HCT116 (cell line): ENCODE measurements at regions not wholly inside any gene's neighbourhood (a gene's known extent, or its start where the extent isn't known, plus 50 kb on each side); places are given as distances from the start of the nearest gene placed in this dataset.

Source experiments
- ATAC-seq: fragments of 200-7000 bp; cut with Tn5 transposase; 2 replicates; pipeline ENCODE4 v1.9.1; 2020; ENCODE audit warnings: mild to moderate bottlenecking, moderate library complexity
- BruUV-seq: library from RNA; stranded (reverse); fragments of 400-500 nt; replicated peaks from 2 replicates; lab custom pipeline; 2021; lab: Mats Ljungman, UMichigan
- CTCF ChIA-PET: fragments of 300-600 bp; sonication (Branson Sonifier 250); formaldehyde crosslinking; loops from one replicate; lab custom pipeline; 2021; ENCODE audit warnings: antibody characterized with exemption; lab: Charles Lee
- POLR2A ChIA-PET: fragments of 300-600, 350-600 bp; sonication (Branson Sonifier 250); formaldehyde crosslinking; loops from one replicate; lab custom pipeline; 2021; ENCODE audit warnings: antibody characterized with exemption; lab: Charles Lee
- RAD21 ChIA-PET, 2 experiments: fragments of 300-600 bp; sonication (Branson Sonifier 250); formaldehyde crosslinking; loops; one replicate each; lab custom pipeline; 2023; ENCODE audit warnings: low total read pairs in 2 of 2; ENCODE audit not compliant: uncharacterized antibody in 2 of 2, unreplicated experiment in 2 of 2, low non-redundant PET in 1 of 2; lab: Charles Lee
- DNase-seq: peaks from one replicate; pipeline ENCODE4 v3.0.0-alpha.2; 2010; ENCODE audit warnings: low read depth, low spot score
- H2AFZ ChIP-seq: fragments of 200-600 bp; shearing (Covaris generic), sonication (generic); 2 replicates; pipeline ENCODE4 v1.6.1; 2017; ENCODE audit warnings: low read depth, mixed run types, mixed read lengths, antibody characterized with exemption, low read length; ENCODE audit not compliant: poor library complexity, severe bottlenecking
- H3K27ac ChIP-seq: 2 replicates; pipeline ENCODE4 v1.5.1; 2012; ENCODE audit warnings: low read depth, low read length
- H3K27me3 ChIP-seq: fragments of 200-600 bp; sonication (generic); 2 replicates; pipeline ENCODE4 v1.6.1; 2016; ENCODE audit warnings: mixed run types, low read length, mixed read lengths; ENCODE audit not compliant: insufficient read depth
- H3K36me3 ChIP-seq, 2 experiments: fragments of 200-500 bp in 1 of 2; fragments of 200-600 bp in 1 of 2; sonication (Bioruptor generic) in 1 of 2; sonication (generic) in 1 of 2; 2 replicates each; pipeline versions ENCODE4 v1.5.1 to v1.6.1; 2014 to 2016; ENCODE audit warnings: low read length in 2 of 2, inconsistent platforms in 1 of 2, mixed read lengths in 1 of 2, mixed run types in 1 of 2; ENCODE audit not compliant: insufficient read depth in 2 of 2, control insufficient read depth in 1 of 2
- H3K4me1 ChIP-seq, 2 experiments: fragments of 200-600 bp in 1 of 2; sonication (generic) in 1 of 2; 2 replicates each; pipeline versions ENCODE4 v1.5.1 to v1.6.1; 2012 to 2017; ENCODE audit warnings: low read length in 2 of 2, inconsistent platforms in 1 of 2, mild to moderate bottlenecking in 1 of 2, mixed read lengths in 1 of 2, mixed run types in 1 of 2, moderate library complexity in 1 of 2; ENCODE audit not compliant: insufficient read depth in 2 of 2, control insufficient read depth in 1 of 2
- H3K4me2 ChIP-seq: fragments of 200-600 bp; sonication (generic); 2 replicates; pipeline ENCODE4 v1.6.1; 2017; ENCODE audit warnings: mixed run types, low read length, mixed read lengths
- H3K4me3 ChIP-seq, 2 experiments: fragments of 200-600 bp in 1 of 2; sonication (generic) in 1 of 2; replicated peaks in 1 of 2; 2 replicates each; pipeline ENCODE4 v1.5.1; 2011 to 2016; ENCODE audit warnings: low read length in 2 of 2, control low read depth in 1 of 2, low read depth in 1 of 2, mild to moderate bottlenecking in 1 of 2, mixed read lengths in 1 of 2, mixed run types in 1 of 2
- H3K79me2 ChIP-seq: fragments of 200-600 bp; sonication (generic); 2 replicates; pipeline ENCODE4 v1.6.1; 2017; ENCODE audit warnings: mild to moderate bottlenecking, mixed run types, low read length, moderate library complexity, mixed read lengths; ENCODE audit not compliant: insufficient read depth
- H3K9ac ChIP-seq: fragments of 200-600 bp; sonication (generic); 2 replicates; pipeline ENCODE4 v1.6.1; 2016; ENCODE audit warnings: low read length, mixed read lengths
- H3K9me2 ChIP-seq: fragments of 200-600 bp; sonication (generic), shearing (Covaris generic); 2 replicates; pipeline ENCODE4 v1.6.1; 2017; ENCODE audit warnings: mixed run types, mild to moderate bottlenecking, moderate library complexity; ENCODE audit not compliant: insufficient read depth
- H3K9me3 ChIP-seq, 2 experiments: fragments of 200-500 bp in 1 of 2; fragments of 200-600 bp in 1 of 2; sonication (Bioruptor generic) in 1 of 2; sonication (generic) in 1 of 2; 2 replicates each; pipeline ENCODE4 v1.6.1; 2014 to 2017; ENCODE audit warnings: low read length in 2 of 2, mixed read lengths in 2 of 2, inconsistent platforms in 1 of 2, low read depth in 1 of 2, mild to moderate bottlenecking in 1 of 2, mixed run types in 1 of 2, moderate library complexity in 1 of 2; ENCODE audit not compliant: control insufficient read depth in 1 of 2, insufficient read depth in 1 of 2
- H4K20me1 ChIP-seq: fragments of 200-600 bp; sonication (generic), shearing (Covaris generic); 2 replicates; pipeline ENCODE4 v1.6.1; 2017; ENCODE audit warnings: mixed run types, mild to moderate bottlenecking, moderate library complexity; ENCODE audit not compliant: insufficient read depth
- CBX3 ChIP-seq: IDR thresholded peaks from 2 replicates; pipeline ENCODE4 v1.6.1; 2012; ENCODE audit warnings: low read depth
- EGR1 ChIP-seq: IDR thresholded peaks from 2 replicates; pipeline ENCODE4 v1.6.1; 2012; ENCODE audit warnings: low read depth
- ELF1 ChIP-seq: IDR thresholded peaks from 2 replicates; pipeline ENCODE4 v1.6.1; 2012; ENCODE audit warnings: low read depth, borderline replicate concordance
- EZH2 ChIP-seq: fragments of 200-600 bp; sonication (generic); IDR thresholded peaks from 2 replicates; pipeline ENCODE4 v1.6.1; 2017; ENCODE audit warnings: antibody characterized with exemption, mixed run types
- EZH2phosphoT487 ChIP-seq: fragments of 200-600 bp; IDR thresholded peaks from 2 replicates; pipeline ENCODE4 v1.6.1; 2018; ENCODE audit warnings: antibody characterized with exemption, borderline replicate concordance
- FOSL1 ChIP-seq: IDR thresholded peaks from 2 replicates; pipeline ENCODE4 v1.6.1; 2012; ENCODE audit warnings: low read depth
- POLR2A ChIP-seq: IDR thresholded peaks from 2 replicates; pipeline ENCODE4 v1.7.0; 2011; ENCODE audit warnings: borderline replicate concordance; ENCODE audit not compliant: insufficient read depth, insufficient read length; ENCODE audit errors: extremely low read depth
- POLR2AphosphoS5 ChIP-seq: IDR thresholded peaks from 2 replicates; pipeline ENCODE4 v1.6.1; 2011; ENCODE audit warnings: mild to moderate bottlenecking, low read depth, low read length, moderate library complexity
- RAD21 ChIP-seq: IDR thresholded peaks from 2 replicates; pipeline ENCODE4 v1.6.1; 2012; ENCODE audit warnings: low read depth, mild to moderate bottlenecking
- SIN3A ChIP-seq: IDR thresholded peaks from 2 replicates; pipeline ENCODE4 v1.6.1; 2012; ENCODE audit warnings: low read depth
- SP1 ChIP-seq: IDR thresholded peaks from 2 replicates; pipeline ENCODE4 v1.6.1; 2012; ENCODE audit warnings: low read depth
- SRF ChIP-seq: IDR thresholded peaks from 2 replicates; pipeline ENCODE4 v1.6.1; 2012; ENCODE audit warnings: low read depth
- TCF7L2 ChIP-seq: IDR thresholded peaks from 2 replicates; pipeline ENCODE4 v1.7.0; 2011; ENCODE audit warnings: borderline replicate concordance, inconsistent platforms; ENCODE audit not compliant: insufficient read depth, insufficient read length; ENCODE audit errors: extremely low read depth
- YY1 ChIP-seq: IDR thresholded peaks from 2 replicates; pipeline ENCODE4 v1.6.1; 2011; ENCODE audit warnings: low read length, low read depth, moderate library complexity, mild to moderate bottlenecking; ENCODE audit not compliant: insufficient replicate concordance; ENCODE audit errors: extremely low read depth
- intact Hi-C: fragments of 100-400 bp; cut with micrococcal nuclease; formaldehyde crosslinking; loops from 2 replicates; pipeline ENCODE4 v1.10.0; 2022
- TF ChIP-seq, protein P1 (sequence below): IDR thresholded peaks from 2 replicates; pipeline ENCODE4 v1.6.1; 2012
- TF ChIP-seq, protein P2 (sequence below): IDR thresholded peaks from 2 replicates; pipeline ENCODE4 v1.6.1; 2012
- TF ChIP-seq, protein P3 (sequence below): IDR thresholded peaks from 2 replicates; pipeline ENCODE4 v1.6.1; 2011; ENCODE audit warnings: mild to moderate bottlenecking, low read length, moderate library complexity; ENCODE audit not compliant: insufficient replicate concordance; ENCODE audit errors: extremely low read depth
- TF ChIP-seq, protein P4 (sequence below), 3 experiments: fragments of 200-600 bp in 1 of 3; sonication (generic) in 1 of 3; IDR thresholded peaks in 2 of 3; conservative IDR thresholded peaks in 1 of 3; 2 replicates each; pipeline ENCODE4 v1.5.1; 2012 to 2017; ENCODE audit warnings: low read depth in 2 of 3, low read length in 2 of 3, antibody characterized with exemption in 1 of 3, borderline replicate concordance in 1 of 3, control low read depth in 1 of 3, mild to moderate bottlenecking in 1 of 3, mixed read lengths in 1 of 3, mixed run types in 1 of 3, moderate library complexity in 1 of 3; ENCODE audit not compliant: insufficient read depth in 1 of 3
- TF ChIP-seq, protein P5 (sequence below): IDR thresholded peaks from 2 replicates; pipeline ENCODE4 v1.6.1; 2012; ENCODE audit warnings: low read depth

- TF ChIP-seq, protein P1, sequence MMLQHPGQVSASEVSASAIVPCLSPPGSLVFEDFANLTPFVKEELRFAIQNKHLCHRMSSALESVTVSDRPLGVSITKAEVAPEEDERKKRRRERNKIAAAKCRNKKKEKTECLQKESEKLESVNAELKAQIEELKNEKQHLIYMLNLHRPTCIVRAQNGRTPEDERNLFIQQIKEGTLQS, result no peak
- TF ChIP-seq FOSL1 (no peak), SIN3A (no peak), TCF7L2 (no peak)
- TF ChIP-seq, all 23 proteins: peak for 0
Measured at GRCh38 chr12:16453319-16453718, 105.9 kb downstream of the MGST1 start (continued).

GRCh38 chr12:16454481-16454880 is 107.0 kb downstream of the MGST1 start:
- no peaks in the 10 kb centered on the region for H3K9me2 ChIP-seq
- ChIA-PET POLR2A (no interaction called here), RAD21 (no interaction called here), CTCF (no interaction called here)
- TF ChIP-seq TCF7L2, result no peak
- no peak for TF ChIP-seq SRF
- TF ChIP-seq, protein P2, sequence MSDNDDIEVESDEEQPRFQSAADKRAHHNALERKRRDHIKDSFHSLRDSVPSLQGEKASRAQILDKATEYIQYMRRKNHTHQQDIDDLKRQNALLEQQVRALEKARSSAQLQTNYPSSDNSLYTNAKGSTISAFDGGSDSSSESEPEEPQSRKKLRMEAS, result no peak
- no peak for TF ChIP-seq EGR1
- TF ChIP-seq, protein P3, sequence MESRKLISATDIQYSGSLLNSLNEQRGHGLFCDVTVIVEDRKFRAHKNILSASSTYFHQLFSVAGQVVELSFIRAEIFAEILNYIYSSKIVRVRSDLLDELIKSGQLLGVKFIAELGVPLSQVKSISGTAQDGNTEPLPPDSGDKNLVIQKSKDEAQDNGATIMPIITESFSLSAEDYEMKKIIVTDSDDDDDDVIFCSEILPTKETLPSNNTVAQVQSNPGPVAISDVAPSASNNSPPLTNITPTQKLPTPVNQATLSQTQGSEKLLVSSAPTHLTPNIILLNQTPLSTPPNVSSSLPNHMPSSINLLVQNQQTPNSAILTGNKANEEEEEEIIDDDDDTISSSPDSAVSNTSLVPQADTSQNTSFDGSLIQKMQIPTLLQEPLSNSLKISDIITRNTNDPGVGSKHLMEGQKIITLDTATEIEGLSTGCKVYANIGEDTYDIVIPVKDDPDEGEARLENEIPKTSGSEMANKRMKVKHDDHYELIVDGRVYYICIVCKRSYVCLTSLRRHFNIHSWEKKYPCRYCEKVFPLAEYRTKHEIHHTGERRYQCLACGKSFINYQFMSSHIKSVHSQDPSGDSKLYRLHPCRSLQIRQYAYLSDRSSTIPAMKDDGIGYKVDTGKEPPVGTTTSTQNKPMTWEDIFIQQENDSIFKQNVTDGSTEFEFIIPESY, result no peak
- TF ChIP-seq, protein P4, sequence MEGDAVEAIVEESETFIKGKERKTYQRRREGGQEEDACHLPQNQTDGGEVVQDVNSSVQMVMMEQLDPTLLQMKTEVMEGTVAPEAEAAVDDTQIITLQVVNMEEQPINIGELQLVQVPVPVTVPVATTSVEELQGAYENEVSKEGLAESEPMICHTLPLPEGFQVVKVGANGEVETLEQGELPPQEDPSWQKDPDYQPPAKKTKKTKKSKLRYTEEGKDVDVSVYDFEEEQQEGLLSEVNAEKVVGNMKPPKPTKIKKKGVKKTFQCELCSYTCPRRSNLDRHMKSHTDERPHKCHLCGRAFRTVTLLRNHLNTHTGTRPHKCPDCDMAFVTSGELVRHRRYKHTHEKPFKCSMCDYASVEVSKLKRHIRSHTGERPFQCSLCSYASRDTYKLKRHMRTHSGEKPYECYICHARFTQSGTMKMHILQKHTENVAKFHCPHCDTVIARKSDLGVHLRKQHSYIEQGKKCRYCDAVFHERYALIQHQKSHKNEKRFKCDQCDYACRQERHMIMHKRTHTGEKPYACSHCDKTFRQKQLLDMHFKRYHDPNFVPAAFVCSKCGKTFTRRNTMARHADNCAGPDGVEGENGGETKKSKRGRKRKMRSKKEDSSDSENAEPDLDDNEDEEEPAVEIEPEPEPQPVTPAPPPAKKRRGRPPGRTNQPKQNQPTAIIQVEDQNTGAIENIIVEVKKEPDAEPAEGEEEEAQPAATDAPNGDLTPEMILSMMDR (IDR thresholded peaks at IDR 0.05 in 2 of 3, conservative IDR thresholded peaks at IDR 0.05 in 1 of 3; ENCODE audit: borderline replicate concordance in 1 of 3, insufficient read depth in 1 of 3, low read depth in 2 of 3, low read length in 2 of 3), result no peak
- TF ChIP-seq POLR2AphosphoS5, result no peak
- TF ChIP-seq CBX3, result no peak
- no peak for TF ChIP-seq SP1
- TF ChIP-seq, protein P5, sequence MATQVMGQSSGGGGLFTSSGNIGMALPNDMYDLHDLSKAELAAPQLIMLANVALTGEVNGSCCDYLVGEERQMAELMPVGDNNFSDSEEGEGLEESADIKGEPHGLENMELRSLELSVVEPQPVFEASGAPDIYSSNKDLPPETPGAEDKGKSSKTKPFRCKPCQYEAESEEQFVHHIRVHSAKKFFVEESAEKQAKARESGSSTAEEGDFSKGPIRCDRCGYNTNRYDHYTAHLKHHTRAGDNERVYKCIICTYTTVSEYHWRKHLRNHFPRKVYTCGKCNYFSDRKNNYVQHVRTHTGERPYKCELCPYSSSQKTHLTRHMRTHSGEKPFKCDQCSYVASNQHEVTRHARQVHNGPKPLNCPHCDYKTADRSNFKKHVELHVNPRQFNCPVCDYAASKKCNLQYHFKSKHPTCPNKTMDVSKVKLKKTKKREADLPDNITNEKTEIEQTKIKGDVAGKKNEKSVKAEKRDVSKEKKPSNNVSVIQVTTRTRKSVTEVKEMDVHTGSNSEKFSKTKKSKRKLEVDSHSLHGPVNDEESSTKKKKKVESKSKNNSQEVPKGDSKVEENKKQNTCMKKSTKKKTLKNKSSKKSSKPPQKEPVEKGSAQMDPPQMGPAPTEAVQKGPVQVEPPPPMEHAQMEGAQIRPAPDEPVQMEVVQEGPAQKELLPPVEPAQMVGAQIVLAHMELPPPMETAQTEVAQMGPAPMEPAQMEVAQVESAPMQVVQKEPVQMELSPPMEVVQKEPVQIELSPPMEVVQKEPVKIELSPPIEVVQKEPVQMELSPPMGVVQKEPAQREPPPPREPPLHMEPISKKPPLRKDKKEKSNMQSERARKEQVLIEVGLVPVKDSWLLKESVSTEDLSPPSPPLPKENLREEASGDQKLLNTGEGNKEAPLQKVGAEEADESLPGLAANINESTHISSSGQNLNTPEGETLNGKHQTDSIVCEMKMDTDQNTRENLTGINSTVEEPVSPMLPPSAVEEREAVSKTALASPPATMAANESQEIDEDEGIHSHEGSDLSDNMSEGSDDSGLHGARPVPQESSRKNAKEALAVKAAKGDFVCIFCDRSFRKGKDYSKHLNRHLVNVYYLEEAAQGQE, result no peak
- TF ChIP-seq ELF1, result no peak
- no peak for TF ChIP-seq EZH2phosphoT487
- no peak for TF ChIP-seq RAD21
- TF ChIP-seq POLR2A, result no peak
- TF ChIP-seq EZH2, result no peak
- TF ChIP-seq YY1, result no peak
- no peak overlapping the region for H3K4me3 ChIP-seq
- ATAC-seq (no peak), DNase-seq (no peak)
- H3K36me3 ChIP-seq, result no peaks in the 10 kb centered on the region
- no peaks in the 10 kb centered on the region for H3K4me1 ChIP-seq
- no peak overlapping the region for H3K27ac ChIP-seq
- H3K9ac ChIP-seq, result no peak overlapping the region
- no peaks in the 10 kb centered on the region for H3K9me3 ChIP-seq
- intact Hi-C loops, result no loop called here
- H3K27me3 ChIP-seq, result no peaks in the 10 kb centered on the region
- no TSS peak for BruUV-seq
- H3K4me2 ChIP-seq, result no peak overlapping the region
- no peaks in the 10 kb centered on the region for H4K20me1 ChIP-seq
- no peak overlapping the region for H2AFZ ChIP-seq
- no peaks in the 10 kb centered on the region for H3K79me2 ChIP-seq
